GM23248 (cell line): ENCODE measurements at regions not wholly inside any gene's neighbourhood (a gene's known extent, or its start where the extent isn't known, plus 50 kb on each side); places are given as distances from the start of the nearest gene placed in this dataset.

ENCODE experiments used
- DNase-seq: peaks from one replicate; pipeline ENCODE4 v3.0.0-alpha.2; 2015
- H2AFZ ChIP-seq: fragments of 200-600 bp; sonication (generic); 2 replicates; pipeline ENCODE4 v1.6.1; 2016; ENCODE audit warnings: antibody characterized with exemption
- H3F3A ChIP-seq: fragments of 200-600 bp; sonication (generic); 2 replicates; pipeline ENCODE4 v1.6.1; 2016; ENCODE audit warnings: mild to moderate bottlenecking, antibody characterized with exemption, mixed run types; ENCODE audit not compliant: insufficient read depth
- H3K27ac ChIP-seq: fragments of 200-600 bp; sonication (generic); 2 replicates; pipeline ENCODE4 v1.5.1; 2016; ENCODE audit warnings: mild to moderate bottlenecking
- H3K27me3 ChIP-seq: fragments of 200-600 bp; sonication (generic); replicated peaks from 2 replicates; pipeline ENCODE4 v1.6.1; 2016; ENCODE audit warnings: mild to moderate bottlenecking; ENCODE audit not compliant: insufficient read depth
- H3K36me3 ChIP-seq: fragments of 200-600 bp; sonication (generic); 2 replicates; pipeline ENCODE4 v1.6.1; 2016; ENCODE audit warnings: low read depth, mild to moderate bottlenecking
- H3K4me1 ChIP-seq: fragments of 200-600 bp; sonication (generic); 2 replicates; pipeline ENCODE4 v1.6.1; 2016; ENCODE audit warnings: mild to moderate bottlenecking; ENCODE audit not compliant: insufficient read depth
- H3K4me2 ChIP-seq: fragments of 200-600 bp; sonication (generic); one replicate; pipeline ENCODE4 v1.6.1; 2016; ENCODE audit warnings: mild to moderate bottlenecking; ENCODE audit not compliant: unreplicated experiment
- H3K4me3 ChIP-seq: fragments of 200-600 bp; sonication (generic); 2 replicates; pipeline ENCODE4 v1.5.1; 2016; ENCODE audit warnings: mild to moderate bottlenecking
- H3K79me2 ChIP-seq: fragments of 200-600 bp; sonication (generic); 2 replicates; pipeline ENCODE4 v1.6.1; 2016; ENCODE audit warnings: mild to moderate bottlenecking; ENCODE audit not compliant: insufficient read depth
- H3K9ac ChIP-seq: fragments of 200-600 bp; sonication (generic); 2 replicates; pipeline ENCODE4 v1.6.1; 2016; ENCODE audit warnings: mild to moderate bottlenecking
- H3K9me2 ChIP-seq: fragments of 200-600 bp; sonication (generic); 2 replicates; pipeline ENCODE4 v1.6.1; 2016; ENCODE audit warnings: mixed run types, mild to moderate bottlenecking, moderate library complexity; ENCODE audit not compliant: insufficient read depth
- H3K9me3 ChIP-seq: fragments of 200-600 bp; sonication (generic); one replicate; pipeline ENCODE4 v1.6.1; 2017; ENCODE audit warnings: low read depth
- H4K20me1 ChIP-seq: fragments of 200-600 bp; sonication (generic); 2 replicates; pipeline ENCODE4 v1.6.0; 2016; ENCODE audit not compliant: insufficient read depth
- EZH2 ChIP-seq: fragments of 200-600 bp; sonication (generic); IDR thresholded peaks from 2 replicates; pipeline ENCODE4 v1.6.1; 2018; ENCODE audit warnings: antibody characterized with exemption, mild to moderate bottlenecking; ENCODE audit not compliant: insufficient read depth, poor library complexity, severe bottlenecking
- EZH2phosphoT487 ChIP-seq: fragments of 200-600 bp; sonication (generic); IDR thresholded peaks from 2 replicates; pipeline ENCODE4 v1.6.1; 2018; ENCODE audit warnings: antibody characterized with exemption, moderate library complexity, mild to moderate bottlenecking, low read depth; ENCODE audit not compliant: insufficient read depth
- WGBS, 2 experiments: methylation state at CpG; one replicate each; pipeline ENCODE4 v1.1.6; 2015 to 2017; ENCODE audit warnings: low lambda C conversion rate in 2 of 2, low coverage in 1 of 2; ENCODE audit errors: missing lambda C conversion rate in 2 of 2; 5-methylcytosine and 5-hydroxymethylcytosine counted together
- in situ Hi-C: fragments of 300-500 bp; cut with MboI; formaldehyde crosslinking; loops from 2 replicates; pipeline ENCODE4 v1.15.0; 2020

DNA sequence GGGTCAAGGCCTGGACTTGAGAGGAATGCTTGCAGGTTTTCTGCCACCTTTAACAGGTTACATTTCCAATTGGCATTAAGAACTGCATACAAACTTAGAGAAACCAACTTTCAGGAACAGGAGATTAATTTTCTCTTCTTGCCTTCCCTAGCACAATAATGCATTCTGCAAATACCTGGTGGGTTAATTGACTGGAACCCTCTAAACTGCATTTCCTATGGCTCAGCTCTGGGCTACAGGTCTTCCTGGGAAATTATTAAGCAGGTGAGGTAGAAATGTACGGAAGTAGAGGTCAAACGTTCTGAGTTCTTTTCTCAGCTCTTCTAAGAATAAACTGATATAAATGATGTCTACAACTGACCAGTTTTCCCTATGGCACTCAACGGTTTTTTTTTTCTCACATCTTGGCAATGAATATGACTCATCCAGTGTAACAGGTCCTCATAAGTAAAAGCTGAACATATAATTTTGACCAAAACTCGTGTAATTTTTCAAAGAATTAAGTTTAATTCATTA is 144.9 kb upstream of the PELI2 start:
- no peaks in the 10 kb centered on the region for H3K4me1 ChIP-seq
- DNase-seq = no peak
- H3K27me3 ChIP-seq = no peaks in the 10 kb centered on the region
- TF ChIP-seq EZH2 = no peak
- no peak for TF ChIP-seq EZH2phosphoT487
- no peak overlapping the region for H3K4me3 ChIP-seq
- no peaks in the 10 kb centered on the region for H3K36me3 ChIP-seq
- no peak overlapping the region for H2AFZ ChIP-seq
- no peak overlapping the region for H3K27ac ChIP-seq
- H4K20me1 ChIP-seq = no peaks in the 10 kb centered on the region
- no peaks in the 10 kb centered on the region for H3K9me2 ChIP-seq
- no peaks in the 10 kb centered on the region for H3K79me2 ChIP-seq
- 51 to 59% methylated on average over 4 of the region's 4 CpGs for WGBS, 2 experiments
- no peaks in the 10 kb centered on the region for H3F3A ChIP-seq
- H3K4me2 ChIP-seq = no peak overlapping the region
- H3K9me3 ChIP-seq = no peaks in the 10 kb centered on the region
- no peak overlapping the region for H3K9ac ChIP-seq
- in situ Hi-C loops = no loop called here

DNA sequence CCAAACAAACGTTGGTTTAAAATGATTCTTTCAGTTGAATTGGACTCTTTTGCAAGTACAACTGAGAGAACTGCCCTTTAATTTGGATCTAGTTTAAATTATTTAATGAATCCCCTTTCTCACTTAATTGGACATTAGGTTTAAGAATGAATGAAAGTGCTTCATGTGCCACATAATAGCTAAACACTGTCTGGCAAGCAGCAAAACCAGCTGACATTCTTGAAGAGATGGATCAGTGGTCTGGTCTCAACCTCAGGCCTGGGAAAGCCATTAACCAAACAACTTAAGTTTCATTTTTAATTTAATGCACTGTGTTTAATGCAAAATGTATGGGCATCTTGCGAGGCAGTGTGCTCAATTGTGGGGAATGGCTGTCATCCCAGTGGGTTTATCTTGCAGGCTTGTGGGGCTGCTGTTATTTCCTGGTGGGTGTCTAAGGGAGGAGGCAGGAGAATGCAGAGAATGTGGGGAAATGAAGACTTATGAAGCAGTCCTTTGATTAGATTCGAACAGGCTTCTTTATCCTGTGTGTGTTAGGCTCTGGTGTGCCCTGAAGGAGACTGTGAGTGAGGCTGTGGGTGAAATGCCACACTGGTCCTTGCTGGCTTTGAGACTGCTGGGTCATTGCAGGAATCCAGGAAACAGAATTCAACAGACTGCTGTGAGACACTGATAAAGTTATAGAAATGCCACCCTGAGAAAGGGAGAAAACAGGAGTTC is 144.1 kb upstream of the PELI2 start:
- Histone ChIP-seq H3K79me2 (no peaks in the 10 kb centered on the region), H3K9ac (no peak overlapping the region), H3K4me3 (no peak overlapping the region), H3K4me2 (no peak overlapping the region), H3K36me3 (no peaks in the 10 kb centered on the region), H3F3A (no peaks in the 10 kb centered on the region), H2AFZ (no peak overlapping the region), H3K27me3 (no peaks in the 10 kb centered on the region), H3K27ac (no peak overlapping the region), H3K4me1 (no peaks in the 10 kb centered on the region), H3K9me2 (no peaks in the 10 kb centered on the region), H4K20me1 (no peaks in the 10 kb centered on the region), H3K9me3 (no peaks in the 10 kb centered on the region)
- TF ChIP-seq EZH2phosphoT487 (no peak), EZH2 (no peak)
- in situ Hi-C loops = no loop called here
- WGBS, 2 experiments = 53 to 56% methylated on average over 3 of the region's 3 CpGs
- no peak for DNase-seq

- WGBS, 2 experiments = 81 to 83% methylated on average over 5 of the region's 5 CpGs
- no peaks in the 10 kb centered on the region for H3K79me2 ChIP-seq
Measured at GRCh38 chr14:55975281-55975910, 142.8 kb upstream of the PELI2 start.

DNA sequence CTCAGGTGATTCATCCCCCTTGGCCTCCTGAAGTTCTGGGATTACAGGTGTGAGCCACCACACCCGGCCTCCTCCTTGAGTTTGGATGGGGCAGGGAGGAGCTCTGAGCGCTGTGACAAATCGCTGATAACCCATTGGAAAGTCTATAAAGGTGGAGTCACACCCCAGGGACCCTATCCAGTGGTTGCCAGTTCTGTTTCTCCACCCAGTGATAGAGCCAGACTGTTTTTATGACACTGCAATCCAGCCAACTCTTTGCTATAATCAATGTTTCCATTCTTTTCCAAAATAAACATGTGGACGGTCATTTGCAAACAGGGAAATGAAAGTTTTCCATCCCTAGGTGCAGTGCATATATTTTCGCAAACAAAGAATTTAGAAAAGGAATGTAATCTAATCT is 142.0 kb upstream of the PELI2 start:
- DNase-seq = no peak
- H3K9me3 ChIP-seq = no peaks in the 10 kb centered on the region
- H3K9ac ChIP-seq = no peak overlapping the region
- no peak overlapping the region for H2AFZ ChIP-seq
- WGBS, 2 experiments = 50 to 52% methylated on average over 5 of the region's 5 CpGs
- no peaks in the 10 kb centered on the region for H3K4me1 ChIP-seq
- no peak overlapping the region for H3K27ac ChIP-seq
- H3K79me2 ChIP-seq = no peaks in the 10 kb centered on the region
- no peaks in the 10 kb centered on the region for H4K20me1 ChIP-seq
- H3F3A ChIP-seq = no peaks in the 10 kb centered on the region
- TF ChIP-seq EZH2phosphoT487 (no peak), EZH2 (no peak)
- no peaks in the 10 kb centered on the region for H3K9me2 ChIP-seq
- no peak overlapping the region for H3K4me3 ChIP-seq
- no peak overlapping the region for H3K4me2 ChIP-seq
- no peaks in the 10 kb centered on the region for H3K27me3 ChIP-seq
- in situ Hi-C loops = no loop called here
- H3K36me3 ChIP-seq = no peaks in the 10 kb centered on the region

More at GRCh38 chr14:55975281-55975910, 142.8 kb upstream of the PELI2 start:
- Histone ChIP-seq H4K20me1 (no peaks in the 10 kb centered on the region), H3K9me3 (no peaks in the 10 kb centered on the region), H3K9ac (no peak overlapping the region), H3K27me3 (no peaks in the 10 kb centered on the region), H3K9me2 (no peaks in the 10 kb centered on the region), H3K27ac (no peak overlapping the region), H3K4me2 (no peak overlapping the region), H3F3A (no peaks in the 10 kb centered on the region), H3K4me3 (no peak overlapping the region), H3K36me3 (no peaks in the 10 kb centered on the region), H3K4me1 (no peaks in the 10 kb centered on the region), H2AFZ (no peak overlapping the region)
- no peak for DNase-seq
- in situ Hi-C loops = no loop called here
- TF ChIP-seq EZH2phosphoT487 (no peak), EZH2 (no peak)
